ENCODE measurements at regions not wholly inside any gene's neighbourhood (a gene's known extent, or its start where the extent isn't known, plus 50 kb on each side); places are given as distances from the start of the nearest gene placed in this dataset.

- no peak for DNase-seq (ENCODE audit: low read depth, low spot score)
- Histone ChIP-seq H3K36me3 (ENCODE audit: control insufficient read depth, insufficient read depth, low read length) (no peaks in the 10 kb centered on the region), H3K4me1 (ENCODE audit: control insufficient read depth, insufficient read depth, low read length) (no peaks in the 10 kb centered on the region), H3K9me3 (ENCODE audit: control insufficient read depth, insufficient read depth, low read length) (no peaks in the 10 kb centered on the region), H3K4me3 (ENCODE audit: low read length) (no peak overlapping the region), H3K27me3 (ENCODE audit: control insufficient read depth, insufficient read depth, low read length) (no peaks in the 10 kb centered on the region), H3K27ac (ENCODE audit: low read length) (no peak overlapping the region)
- no CpG with 5 or more reads among the region's 7 CpGs for WGBS (ENCODE audit: insufficient coverage, insufficient read length)
These were observed 199.4 kb upstream of the RPL38 start for GRCh38 chr17:74004056-74004455.

- WGBS (ENCODE audit: insufficient coverage, insufficient read length), result no CpG with 5 or more reads among the region's 9 CpGs
- H3K4me1 ChIP-seq (ENCODE audit: control insufficient read depth, insufficient read depth, low read length), result no peaks in the 10 kb centered on the region; the same call in 1 of the 2 replicates
- H3K27ac ChIP-seq (ENCODE audit: low read length), result no peak overlapping the region
These were observed 197.7 kb upstream of the RPL38 start for GRCh38 chr17:74005790-74006189.

GRCh38 chr17:74006371-74006770 lies 197.1 kb upstream of the RPL38 start:
- H3K9me3 ChIP-seq (ENCODE audit: control insufficient read depth, insufficient read depth, low read length), result no peaks in the 10 kb centered on the region
- H3K4me1 ChIP-seq (ENCODE audit: control insufficient read depth, insufficient read depth, low read length), result no peaks in the 10 kb centered on the region; the same call in 1 of the 2 replicates
- no peak overlapping the region for H3K27ac ChIP-seq (ENCODE audit: low read length)
- WGBS (ENCODE audit: insufficient coverage, insufficient read length), result no CpG with 5 or more reads among the region's 8 CpGs
- H3K36me3 ChIP-seq (ENCODE audit: control insufficient read depth, insufficient read depth, low read length), result no peaks in the 10 kb centered on the region
- no peak overlapping the region for H3K4me3 ChIP-seq (ENCODE audit: low read length)
- no peak for DNase-seq (ENCODE audit: low read depth, low spot score)
- H3K27me3 ChIP-seq (ENCODE audit: control insufficient read depth, insufficient read depth, low read length), result no peaks in the 10 kb centered on the region

More at GRCh38 chr17:74005790-74006189, 197.7 kb upstream of the RPL38 start:
- Histone ChIP-seq H3K4me3 (ENCODE audit: low read length) (no peak overlapping the region), H3K36me3 (ENCODE audit: control insufficient read depth, insufficient read depth, low read length) (no peaks in the 10 kb centered on the region), H3K9me3 (ENCODE audit: control insufficient read depth, insufficient read depth, low read length) (no peaks in the 10 kb centered on the region), H3K27me3 (ENCODE audit: control insufficient read depth, insufficient read depth, low read length) (no peaks in the 10 kb centered on the region)
- no peak for DNase-seq (ENCODE audit: low read depth, low spot score)

GRCh38 chr17:74008196-74008595 lies 195.3 kb upstream of the RPL38 start:
- no CpG with 5 or more reads among the region's 10 CpGs for WGBS (ENCODE audit: insufficient coverage, insufficient read length)
- Histone ChIP-seq H3K9me3 (ENCODE audit: control insufficient read depth, insufficient read depth, low read length) (no peaks in the 10 kb centered on the region), H3K27ac (ENCODE audit: low read length) (no peak overlapping the region), H3K27me3 (ENCODE audit: control insufficient read depth, insufficient read depth, low read length) (no peaks in the 10 kb centered on the region), H3K36me3 (ENCODE audit: control insufficient read depth, insufficient read depth, low read length) (no peaks in the 10 kb centered on the region), H3K4me1 (ENCODE audit: control insufficient read depth, insufficient read depth, low read length) (no peaks in the 10 kb centered on the region; the same call in 1 of the 2 replicates), H3K4me3 (ENCODE audit: low read length) (no peak overlapping the region)
- peak; percentile 39 for DNase-seq (ENCODE audit: low read depth, low spot score)

- Histone ChIP-seq H3K9me3 (ENCODE audit: control insufficient read depth, insufficient read depth, low read length) (no peaks in the 10 kb centered on the region), H3K27me3 (ENCODE audit: control insufficient read depth, insufficient read depth, low read length) (no peaks in the 10 kb centered on the region), H3K4me1 (ENCODE audit: control insufficient read depth, insufficient read depth, low read length) (no peaks in the 10 kb centered on the region; the same call in 1 of the 2 replicates), H3K4me3 (ENCODE audit: low read length) (no peak overlapping the region), H3K36me3 (ENCODE audit: control insufficient read depth, insufficient read depth, low read length) (no peaks in the 10 kb centered on the region), H3K27ac (ENCODE audit: low read length) (no peak overlapping the region)
- no CpG with 5 or more reads among the region's 8 CpGs for WGBS (ENCODE audit: insufficient coverage, insufficient read length)
- DNase-seq (ENCODE audit: low read depth, low spot score), result no peak
These were observed 194.3 kb upstream of the RPL38 start for GRCh38 chr17:74009056-74009625.

GRCh38 chr17:74010903-74011302 lies 192.6 kb upstream of the RPL38 start:
- no peaks in the 10 kb centered on the region for H3K36me3 ChIP-seq (ENCODE audit: control insufficient read depth, insufficient read depth, low read length)
- H3K27ac ChIP-seq (ENCODE audit: low read length), result no peak overlapping the region
- no peaks in the 10 kb centered on the region for H3K9me3 ChIP-seq (ENCODE audit: control insufficient read depth, insufficient read depth, low read length)
- H3K27me3 ChIP-seq (ENCODE audit: control insufficient read depth, insufficient read depth, low read length), result no peaks in the 10 kb centered on the region
- DNase-seq (ENCODE audit: low read depth, low spot score), result no peak
- no CpG with 5 or more reads among the region's 10 CpGs for WGBS (ENCODE audit: insufficient coverage, insufficient read length)
- no peak overlapping the region for H3K4me3 ChIP-seq (ENCODE audit: low read length)
- H3K4me1 ChIP-seq (ENCODE audit: control insufficient read depth, insufficient read depth, low read length), result no peaks in the 10 kb centered on the region; the same call in 1 of the 2 replicates

- Histone ChIP-seq H3K27me3 (ENCODE audit: control insufficient read depth, insufficient read depth, low read length) (no peaks in the 10 kb centered on the region), H3K4me1 (ENCODE audit: control insufficient read depth, insufficient read depth, low read length) (no peaks in the 10 kb centered on the region; the same call in 1 of the 2 replicates), H3K27ac (ENCODE audit: low read length) (no peak overlapping the region), H3K4me3 (ENCODE audit: low read length) (no peak overlapping the region), H3K36me3 (ENCODE audit: control insufficient read depth, insufficient read depth, low read length) (no peaks in the 10 kb centered on the region), H3K9me3 (ENCODE audit: control insufficient read depth, insufficient read depth, low read length) (no peaks in the 10 kb centered on the region)
- no peak for DNase-seq (ENCODE audit: low read depth, low spot score)
- no CpG with 5 or more reads among the region's 7 CpGs for WGBS (ENCODE audit: insufficient coverage, insufficient read length)
These were observed 191.5 kb upstream of the RPL38 start for GRCh38 chr17:74011966-74012365.

GRCh38 chr17:74012465-74012864 lies 191.0 kb upstream of the RPL38 start:
- WGBS (ENCODE audit: insufficient coverage, insufficient read length), result no CpG with 5 or more reads among the region's 6 CpGs
- Histone ChIP-seq H3K27ac (ENCODE audit: low read length) (no peak overlapping the region), H3K4me1 (ENCODE audit: control insufficient read depth, insufficient read depth, low read length) (no peaks in the 10 kb centered on the region; the same call in 1 of the 2 replicates), H3K4me3 (ENCODE audit: low read length) (no peak overlapping the region), H3K36me3 (ENCODE audit: control insufficient read depth, insufficient read depth, low read length) (no peaks in the 10 kb centered on the region), H3K9me3 (ENCODE audit: control insufficient read depth, insufficient read depth, low read length) (no peaks in the 10 kb centered on the region), H3K27me3 (ENCODE audit: control insufficient read depth, insufficient read depth, low read length) (no peaks in the 10 kb centered on the region)
- DNase-seq (ENCODE audit: low read depth, low spot score), result no peak

- Histone ChIP-seq H3K36me3 (ENCODE audit: control insufficient read depth, insufficient read depth, low read length) (no peaks in the 10 kb centered on the region), H3K4me3 (ENCODE audit: low read length) (no peak overlapping the region), H3K4me1 (ENCODE audit: control insufficient read depth, insufficient read depth, low read length) (no peaks in the 10 kb centered on the region), H3K27me3 (ENCODE audit: control insufficient read depth, insufficient read depth, low read length) (no peaks in the 10 kb centered on the region), H3K9me3 (ENCODE audit: control insufficient read depth, insufficient read depth, low read length) (no peaks in the 10 kb centered on the region), H3K27ac (ENCODE audit: low read length) (no peak overlapping the region)
- no CpG with 5 or more reads among the region's 5 CpGs for WGBS (ENCODE audit: insufficient coverage, insufficient read length)
- no peak for DNase-seq (ENCODE audit: low read depth, low spot score)
These were observed 188.2 kb upstream of the RPL38 start for GRCh38 chr17:74015316-74015715.

GRCh38 chr17:74015990-74016389 lies 187.5 kb upstream of the RPL38 start:
- Histone ChIP-seq H3K4me3 (ENCODE audit: low read length) (no peak overlapping the region), H3K27ac (ENCODE audit: low read length) (no peak overlapping the region), H3K36me3 (ENCODE audit: control insufficient read depth, insufficient read depth, low read length) (no peaks in the 10 kb centered on the region), H3K27me3 (ENCODE audit: control insufficient read depth, insufficient read depth, low read length) (no peaks in the 10 kb centered on the region), H3K4me1 (ENCODE audit: control insufficient read depth, insufficient read depth, low read length) (no peaks in the 10 kb centered on the region), H3K9me3 (ENCODE audit: control insufficient read depth, insufficient read depth, low read length) (no peaks in the 10 kb centered on the region)
- DNase-seq (ENCODE audit: low read depth, low spot score), result no peak
- WGBS (ENCODE audit: insufficient coverage, insufficient read length), result no CpG with 5 or more reads among the region's 12 CpGs

- H3K27ac ChIP-seq (ENCODE audit: low read length), result no peak overlapping the region
- H3K4me1 ChIP-seq (ENCODE audit: control insufficient read depth, insufficient read depth, low read length), result no peaks in the 10 kb centered on the region
- WGBS (ENCODE audit: insufficient coverage, insufficient read length), result no CpG with 5 or more reads among the region's 8 CpGs
- no peaks in the 10 kb centered on the region for H3K9me3 ChIP-seq (ENCODE audit: control insufficient read depth, insufficient read depth, low read length)
- no peak overlapping the region for H3K4me3 ChIP-seq (ENCODE audit: low read length)
- no peak for DNase-seq (ENCODE audit: low read depth, low spot score)
- H3K36me3 ChIP-seq (ENCODE audit: control insufficient read depth, insufficient read depth, low read length), result no peaks in the 10 kb centered on the region
- H3K27me3 ChIP-seq (ENCODE audit: control insufficient read depth, insufficient read depth, low read length), result no peaks in the 10 kb centered on the region
These were observed 187.0 kb upstream of the RPL38 start for GRCh38 chr17:74016461-74016860.

Measured in iPS DF 6.9 (cell line).